Activated CD4-positive, alpha-beta T cell treated with anti-CD3 and anti-CD28 coated beads, Interleukin-2, amount 10 ng/mL, durations not matched to agents 24 days and 14 days (primary cell): ENCODE measurements at regions not wholly inside any gene's neighbourhood (a gene's known extent, or its start where the extent isn't known, plus 50 kb on each side); places are given as distances from the start of the nearest gene placed in this dataset.

Experiments
- DNase-seq: peaks from one replicate; pipeline ENCODE4 v3.0.0; 2022
- H3K27ac Mint-ChIP-seq: one replicate; pipeline ENCODE4 v1.8.0; 2022; ENCODE audit warnings: mild to moderate bottlenecking, mixed read lengths
- H3K27me3 Mint-ChIP-seq: one replicate; pipeline ENCODE4 v1.8.0; 2022; ENCODE audit warnings: mixed read lengths
- H3K36me3 Mint-ChIP-seq: one replicate; pipeline ENCODE4 v1.8.0; 2022; ENCODE audit warnings: low read depth, mild to moderate bottlenecking, mixed read lengths
- H3K4me1 Mint-ChIP-seq: one replicate; pipeline ENCODE4 v1.8.0; 2021; ENCODE audit warnings: mixed read lengths
- H3K4me3 Mint-ChIP-seq: one replicate; pipeline ENCODE4 v1.8.0; 2022; ENCODE audit warnings: mild to moderate bottlenecking, moderate library complexity, mixed read lengths
- H3K9me3 Mint-ChIP-seq: one replicate; pipeline ENCODE4 v1.8.0; 2021; ENCODE audit warnings: mixed read lengths
- intact Hi-C: fragments of 100-400 bp; cut with micrococcal nuclease; formaldehyde crosslinking; loops from one replicate; pipeline ENCODE4 v1.15.1; 2023

DNA sequence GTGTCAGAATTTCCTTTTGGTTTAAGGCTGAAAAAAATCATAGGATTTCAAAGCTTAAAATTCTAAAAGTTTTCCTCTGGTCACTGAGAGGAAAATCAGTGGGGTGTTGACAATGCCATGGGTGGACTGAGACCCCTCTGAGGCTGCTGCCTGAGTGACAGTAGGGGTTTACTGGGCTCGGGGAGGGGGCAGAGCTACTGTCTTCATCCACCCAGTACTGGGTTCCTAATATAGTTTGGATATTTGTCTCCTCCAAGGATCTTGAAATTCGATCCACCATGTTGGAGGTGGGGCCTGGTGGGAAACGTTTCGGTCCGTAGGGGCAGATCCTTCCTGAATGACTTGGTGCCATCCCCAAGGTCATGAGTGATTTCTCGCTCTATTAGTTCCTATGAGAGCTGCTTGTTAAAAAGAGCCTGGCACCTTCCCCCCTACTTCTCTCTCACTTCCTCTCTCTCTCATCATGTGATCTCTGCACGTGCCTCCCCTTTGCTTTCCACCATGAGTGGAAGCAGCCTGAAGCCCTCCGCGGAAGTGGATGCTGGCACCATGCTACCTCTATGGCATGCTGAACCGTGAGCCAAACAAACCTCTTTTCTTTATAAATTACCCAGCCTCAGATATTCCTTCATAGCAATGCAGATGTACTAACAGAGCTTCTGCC is 72.3 kb downstream of the MAP10 start:
- Mint-ChIP-seq H3K36me3 (no peaks in the 10 kb centered on the region), H3K27me3 (no peaks in the 10 kb centered on the region), H3K27ac (peak overlapping the region; percentile 74), H3K4me1 (peaks cover 11% of the 10 kb centered on the region), H3K4me3 (no peak overlapping the region), H3K9me3 (peaks cover 7% of the 10 kb centered on the region)
- DNase-seq = no peak
- intact Hi-C loops = loop anchor here (2.0 kb wide), 1 partner anchor 47 kb away; no protein-coding TSS in a partner anchor

DNA sequence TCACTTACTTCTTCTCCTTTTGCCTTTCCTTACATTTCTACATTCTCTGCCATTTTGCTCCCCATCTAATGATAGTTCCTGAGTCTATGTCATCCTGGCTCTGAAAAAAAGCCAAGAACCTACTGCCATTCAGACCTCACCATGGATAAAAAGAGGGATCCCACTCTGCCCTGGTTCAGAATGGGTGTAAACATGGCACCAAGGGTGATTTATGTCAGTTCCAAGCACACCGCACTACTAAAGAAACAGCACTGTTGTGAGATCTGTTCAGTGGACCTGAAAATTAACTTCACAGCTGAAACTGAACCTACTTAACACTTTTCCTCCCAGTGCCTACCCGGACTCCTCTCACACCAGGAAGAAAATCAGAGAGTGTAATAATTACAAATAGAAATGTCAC is 72.3 kb upstream of the NTPCR start:
- Mint-ChIP-seq H3K9me3 (peaks cover 7% of the 10 kb centered on the region), H3K4me1 (peaks cover 11% of the 10 kb centered on the region), H3K27ac (no peak overlapping the region), H3K4me3 (no peak overlapping the region), H3K27me3 (no peaks in the 10 kb centered on the region), H3K36me3 (no peaks in the 10 kb centered on the region)
- intact Hi-C loops = no loop called here
- no peak for DNase-seq

DNA sequence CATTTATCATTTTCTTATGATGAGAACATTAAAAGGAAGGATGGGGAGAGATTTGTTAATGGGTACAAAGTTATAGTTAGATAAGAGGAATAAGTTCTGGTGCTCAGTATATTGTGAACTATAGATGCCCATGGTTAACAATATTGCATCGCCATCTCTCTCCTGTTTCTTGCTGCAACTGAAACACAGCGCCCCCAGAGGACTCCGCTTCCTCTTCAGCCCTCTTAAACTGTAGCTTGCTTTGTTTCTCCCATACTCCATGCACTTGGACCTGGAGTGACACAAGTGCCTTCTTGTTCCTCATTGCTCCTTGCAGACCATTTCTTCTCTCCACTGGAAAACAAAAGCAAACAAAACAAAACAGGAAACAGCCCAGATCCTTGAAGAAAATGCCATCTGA is 70.1 kb upstream of the NTPCR start:
- no peaks in the 10 kb centered on the region for H3K27me3 Mint-ChIP-seq
- H3K4me1 Mint-ChIP-seq = peaks cover 11% of the 10 kb centered on the region
- DNase-seq = no peak
- no peaks in the 10 kb centered on the region for H3K36me3 Mint-ChIP-seq
- H3K27ac Mint-ChIP-seq = no peak overlapping the region
- H3K9me3 Mint-ChIP-seq = peaks cover 7% of the 10 kb centered on the region
- intact Hi-C loops = no loop called here
- no peak overlapping the region for H3K4me3 Mint-ChIP-seq

DNA sequence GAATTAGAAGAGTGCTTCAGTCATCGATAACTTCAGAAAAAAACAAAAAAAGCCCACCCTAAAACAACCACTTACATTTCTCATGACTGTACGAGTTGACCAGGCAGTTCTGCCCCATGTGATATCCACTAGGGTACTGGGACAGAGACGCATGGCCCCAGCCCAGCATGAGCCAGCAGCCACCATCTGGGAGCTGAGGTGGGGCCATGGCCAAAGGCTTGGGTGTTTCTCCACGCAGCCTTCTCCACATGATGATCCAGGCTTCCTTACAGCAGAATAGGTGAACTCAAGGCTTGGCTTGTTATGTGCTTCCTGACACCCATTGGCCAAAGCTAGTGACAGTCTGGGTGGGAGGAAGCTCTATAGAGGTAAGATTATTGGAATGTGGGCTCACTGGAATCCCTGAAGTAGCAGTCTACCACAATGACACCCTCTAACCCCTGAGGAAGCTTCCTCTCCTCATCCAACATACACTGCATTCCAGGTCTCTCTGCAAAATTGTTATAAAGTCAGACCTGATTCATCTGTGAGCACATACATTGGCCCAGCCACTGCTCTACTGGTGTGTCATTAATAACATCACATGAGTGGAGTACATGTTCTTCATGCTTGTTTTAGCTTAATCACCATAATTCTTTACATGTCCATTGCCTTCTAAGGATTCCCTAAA is 66.3 kb upstream of the NTPCR start:
- no peaks in the 10 kb centered on the region for H3K4me1 Mint-ChIP-seq
- peaks cover 8% of the 10 kb centered on the region for H3K27me3 Mint-ChIP-seq
- DNase-seq = no peak
- H3K9me3 Mint-ChIP-seq = peaks cover 4% of the 10 kb centered on the region
- no peaks in the 10 kb centered on the region for H3K36me3 Mint-ChIP-seq
- no peak overlapping the region for H3K27ac Mint-ChIP-seq
- no peak overlapping the region for H3K4me3 Mint-ChIP-seq
- intact Hi-C loops = no loop called here

DNA sequence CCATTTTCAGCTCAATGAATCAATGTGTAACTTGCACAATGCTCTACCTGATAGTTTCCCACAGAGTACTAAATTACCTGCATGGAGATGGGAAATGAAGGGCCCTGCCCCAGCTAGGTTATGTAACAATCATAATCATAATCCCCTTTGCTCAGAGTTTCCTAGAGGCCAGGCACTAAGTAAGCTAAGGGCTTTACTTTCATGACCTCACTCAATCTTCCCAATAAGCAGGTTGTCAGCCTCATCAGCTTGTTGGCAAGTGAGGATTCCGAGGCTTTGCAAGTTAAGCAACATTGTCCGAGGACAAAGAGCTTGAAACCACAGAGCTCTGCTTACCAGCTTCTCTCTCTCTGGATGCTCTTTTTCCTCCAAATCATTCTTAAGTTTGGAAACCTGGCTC is 64.1 kb upstream of the NTPCR start:
- peaks cover 8% of the 10 kb centered on the region for H3K27me3 Mint-ChIP-seq
- no peak overlapping the region for H3K27ac Mint-ChIP-seq
- H3K4me1 Mint-ChIP-seq = peaks cover 6% of the 10 kb centered on the region

DNA sequence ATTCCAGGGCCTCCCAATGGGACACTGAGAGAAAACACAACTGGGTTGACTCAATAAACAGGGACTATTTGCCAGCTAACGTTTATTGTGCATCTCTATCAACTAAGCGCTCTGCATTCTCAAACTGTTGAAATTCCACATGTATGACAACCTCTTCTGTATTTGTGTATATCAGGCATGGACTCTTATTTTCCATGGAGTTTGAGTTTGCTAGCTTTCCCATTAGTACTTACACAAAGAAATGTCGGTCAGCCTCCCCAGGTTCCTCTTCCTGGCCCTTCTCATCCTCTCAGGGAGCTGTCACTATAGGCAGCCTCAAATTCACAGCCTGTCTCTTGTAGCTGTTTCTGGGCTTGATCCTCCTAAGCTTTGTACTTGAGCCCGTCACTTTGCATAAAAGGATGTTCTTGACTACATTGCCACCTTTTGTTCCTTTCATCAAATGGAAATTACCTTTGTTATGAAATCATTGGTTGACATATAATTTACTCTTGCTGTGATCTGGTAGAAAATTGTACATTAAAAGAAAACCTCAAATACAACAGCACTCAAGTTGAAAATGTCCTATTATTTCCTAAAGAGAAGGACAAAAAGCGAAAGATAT is 60.0 kb upstream of the NTPCR start:
- Mint-ChIP-seq H3K9me3 (peaks cover 16% of the 10 kb centered on the region), H3K27me3 (peaks cover 8% of the 10 kb centered on the region), H3K4me1 (peaks cover 8% of the 10 kb centered on the region), H3K27ac (peak overlapping the region; percentile 7), H3K4me3 (no peak overlapping the region), H3K36me3 (no peaks in the 10 kb centered on the region)
- DNase-seq = no peak
- intact Hi-C loops = loop anchor here (5.0 kb wide), 1 partner anchor 62 kb away; the partner anchor contains the start of gene NTPCR

More for the DNA sequence above, 64.1 kb upstream of the NTPCR start:
- Mint-ChIP-seq H3K9me3 (no peaks in the 10 kb centered on the region), H3K4me3 (no peak overlapping the region), H3K36me3 (no peaks in the 10 kb centered on the region)
- intact Hi-C loops = no loop called here
- DNase-seq = no peak

DNA sequence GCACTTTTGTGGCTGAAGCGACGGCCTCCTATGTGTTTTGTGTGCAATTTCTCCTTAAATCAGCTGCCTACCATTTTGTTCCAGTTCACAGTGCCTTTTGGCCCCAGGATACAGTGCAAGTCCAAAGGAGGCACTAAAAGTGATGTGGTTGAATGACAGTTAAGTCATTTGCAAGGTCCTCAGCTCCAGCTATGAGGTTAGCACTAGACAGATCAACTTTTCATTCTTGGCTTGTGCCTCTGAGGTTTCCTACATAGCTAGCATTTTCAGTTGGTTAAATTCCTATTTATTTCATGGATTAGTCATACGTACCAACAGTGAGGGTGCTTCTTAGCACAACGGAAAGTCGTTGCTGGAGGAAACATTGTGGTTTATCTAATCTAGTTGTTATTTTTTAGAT is 59.3 kb upstream of the NTPCR start:
- intact Hi-C loops = loop anchor here (1.0 to 5.0 kb wide), 2 partner anchors 15 to 61 kb away; partner anchors contain the start of gene NTPCR
- Mint-ChIP-seq H3K4me3 (no peak overlapping the region), H3K27me3 (peaks cover 8% of the 10 kb centered on the region), H3K9me3 (peaks cover 16% of the 10 kb centered on the region), H3K27ac (no peak overlapping the region), H3K4me1 (peaks cover 8% of the 10 kb centered on the region), H3K36me3 (no peaks in the 10 kb centered on the region)
- DNase-seq = no peak

DNA sequence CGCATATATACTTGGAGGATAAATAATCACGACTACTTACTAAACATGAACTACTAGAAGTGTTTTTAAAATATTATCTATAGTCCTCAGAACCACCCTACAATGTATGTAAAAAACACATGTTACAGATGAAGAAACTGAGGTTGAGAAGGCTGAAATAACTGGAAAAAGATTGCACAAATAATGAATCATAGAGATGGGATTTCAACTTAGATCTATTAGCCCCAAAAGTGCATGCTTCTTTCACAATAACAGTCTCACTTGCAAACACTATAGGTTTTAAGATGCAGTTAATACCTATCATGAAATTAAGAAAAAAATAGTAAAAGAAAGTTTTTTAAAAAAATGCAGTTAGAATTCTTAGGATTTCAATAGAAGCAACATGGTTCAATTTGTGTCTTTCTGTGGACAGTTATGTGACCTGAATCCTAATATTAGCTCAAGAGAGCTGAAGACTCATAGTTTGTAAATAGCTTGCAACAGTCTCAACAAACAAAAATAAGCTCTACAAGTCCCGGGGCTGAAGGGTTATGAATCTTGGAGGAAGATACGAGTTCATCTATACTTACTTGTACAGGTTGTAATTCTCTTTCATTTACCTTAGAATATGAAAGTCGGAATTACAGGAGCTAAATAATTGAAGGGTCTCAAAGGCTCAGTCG is 58.6 kb upstream of the NTPCR start:
- intact Hi-C loops = loop anchor here (1.0 to 5.0 kb wide), 2 partner anchors 15 to 61 kb away; partner anchors contain the start of gene NTPCR
- Mint-ChIP-seq H3K36me3 (no peaks in the 10 kb centered on the region), H3K27ac (no peak overlapping the region), H3K4me3 (no peak overlapping the region), H3K4me1 (peaks cover 8% of the 10 kb centered on the region), H3K9me3 (peaks cover 16% of the 10 kb centered on the region), H3K27me3 (peaks cover 7% of the 10 kb centered on the region)
- DNase-seq = no peak

DNA sequence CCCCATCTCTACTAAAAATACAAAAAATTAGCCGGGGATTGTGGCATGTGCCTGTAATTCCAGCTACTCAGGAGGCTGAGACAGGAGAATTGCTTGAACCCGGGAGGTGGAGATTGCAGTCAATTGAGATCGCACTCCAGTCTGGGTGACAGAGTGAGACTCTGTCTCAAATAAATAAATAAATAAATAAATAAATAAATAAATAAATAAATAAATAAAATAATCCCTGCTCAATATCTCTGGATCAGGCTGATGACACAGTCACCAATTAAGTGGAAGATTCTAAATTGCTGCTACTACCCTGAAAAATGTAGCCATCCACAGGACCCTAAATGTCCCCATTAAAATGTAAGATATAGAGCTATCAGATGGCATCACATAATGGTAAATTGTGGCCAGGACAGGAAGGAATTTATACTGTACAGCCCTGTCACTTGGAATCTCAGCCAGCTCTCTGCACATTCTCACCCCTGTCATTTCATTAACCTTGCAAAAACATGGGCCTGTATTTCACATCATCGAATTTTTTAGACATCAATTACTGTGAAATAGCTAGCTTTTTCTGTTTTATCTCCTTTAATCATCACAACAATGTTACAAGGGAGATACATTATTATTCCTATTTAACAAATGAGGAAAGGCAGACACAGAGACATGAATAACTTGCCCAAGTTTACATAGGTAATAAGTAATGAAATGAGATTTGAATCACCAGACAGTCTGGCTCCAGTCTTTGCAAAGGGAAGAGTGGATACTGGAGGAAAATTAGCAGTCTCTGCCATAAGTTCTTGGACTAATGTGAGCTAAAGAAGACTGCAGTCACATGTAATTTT is 56.7 kb upstream of the NTPCR start:
- H3K4me3 Mint-ChIP-seq = no peak overlapping the region
- H3K27me3 Mint-ChIP-seq = peaks cover 3% of the 10 kb centered on the region
- H3K4me1 Mint-ChIP-seq = peaks cover 8% of the 10 kb centered on the region
- H3K27ac Mint-ChIP-seq = no peak overlapping the region
- H3K36me3 Mint-ChIP-seq = no peaks in the 10 kb centered on the region
- DNase-seq = no peak
- H3K9me3 Mint-ChIP-seq = peaks cover 16% of the 10 kb centered on the region
- intact Hi-C loops = loop anchor here (5.0 kb wide), 1 partner anchor 59 kb away; the partner anchor contains the start of gene NTPCR

DNA sequence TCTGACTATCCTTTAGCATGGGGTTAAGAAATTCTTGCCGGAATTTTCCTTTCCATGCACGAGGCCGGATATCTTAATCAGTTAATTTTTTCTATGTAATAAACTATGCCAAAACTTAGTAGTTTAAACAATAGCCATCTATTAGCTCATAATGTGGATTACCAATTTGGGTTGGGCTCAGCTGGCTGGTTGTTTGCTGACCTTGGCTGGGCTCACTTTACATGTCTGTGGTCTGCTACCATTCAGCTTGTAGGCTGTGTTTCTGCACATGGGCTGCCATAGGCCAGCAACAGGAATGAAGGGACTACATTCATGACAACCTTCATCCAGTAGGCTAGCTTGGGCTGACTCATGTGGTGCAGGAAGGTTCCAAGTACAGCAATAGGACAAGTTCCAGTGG is 56.0 kb upstream of the NTPCR start:
- no peak overlapping the region for H3K4me3 Mint-ChIP-seq
- H3K4me1 Mint-ChIP-seq = peaks cover 8% of the 10 kb centered on the region
- intact Hi-C loops = loop anchor here (5.0 kb wide), 1 partner anchor 58 kb away; the partner anchor contains the start of gene NTPCR
- no peak for DNase-seq
- no peak overlapping the region for H3K27ac Mint-ChIP-seq
- H3K27me3 Mint-ChIP-seq = no peaks in the 10 kb centered on the region
- peaks cover 1% of the 10 kb centered on the region for H3K36me3 Mint-ChIP-seq
- peaks cover 19% of the 10 kb centered on the region for H3K9me3 Mint-ChIP-seq

DNA sequence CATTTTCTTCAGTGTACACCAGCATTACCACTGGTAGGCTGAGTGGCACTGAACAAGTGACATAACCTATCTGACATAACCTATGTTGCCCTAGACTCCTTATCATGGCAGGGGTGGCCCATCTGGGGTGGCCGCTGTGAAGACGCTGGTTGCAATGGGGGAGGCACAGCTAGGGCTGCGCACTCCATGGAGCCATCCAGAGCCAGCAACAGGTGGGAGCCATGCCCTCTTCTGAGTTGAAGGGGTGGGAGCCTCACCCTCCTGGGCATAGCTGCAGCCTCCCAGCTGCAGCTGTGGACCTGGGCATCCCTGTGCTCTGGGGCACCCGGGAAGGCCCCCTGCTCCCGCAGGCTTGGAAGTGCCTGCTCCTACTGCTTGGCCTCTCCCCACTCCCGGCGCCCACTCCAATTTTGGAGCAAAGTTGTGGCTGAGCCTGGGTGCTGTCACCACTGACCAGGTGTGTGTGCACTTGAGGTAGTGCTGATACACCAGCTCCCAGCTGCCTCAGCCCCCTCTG is 52.4 kb upstream of the NTPCR start:
- Mint-ChIP-seq H3K9me3 (peaks cover 12% of the 10 kb centered on the region), H3K36me3 (peaks cover 1% of the 10 kb centered on the region), H3K27ac (no peak overlapping the region), H3K4me1 (peaks cover 19% of the 10 kb centered on the region), H3K27me3 (no peaks in the 10 kb centered on the region), H3K4me3 (no peak overlapping the region)
- intact Hi-C loops = no loop called here
- no peak for DNase-seq

DNA sequence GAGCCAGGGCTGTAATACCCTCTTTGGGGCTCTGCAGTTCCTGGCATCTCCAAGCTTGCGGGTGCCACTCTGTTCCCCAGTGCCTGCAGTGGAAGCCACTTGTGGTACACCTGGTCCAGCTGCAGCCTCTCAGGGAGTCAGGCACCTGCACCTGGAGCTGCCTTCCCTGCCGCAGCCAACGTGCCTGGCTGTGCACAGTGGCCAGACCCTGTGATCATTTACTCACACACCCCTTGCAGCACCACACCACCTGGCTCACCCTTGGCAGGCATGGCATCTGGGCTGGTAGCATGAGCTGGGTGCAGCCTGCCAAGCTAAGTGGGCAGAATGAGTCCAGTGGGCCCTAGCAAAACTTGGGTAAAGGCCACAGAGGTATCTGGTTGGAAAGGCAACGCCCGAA is 51.1 kb upstream of the NTPCR start:
- Mint-ChIP-seq H3K27ac (no peak overlapping the region), H3K27me3 (no peaks in the 10 kb centered on the region), H3K9me3 (peaks cover 7% of the 10 kb centered on the region), H3K4me3 (no peak overlapping the region), H3K36me3 (peaks cover 1% of the 10 kb centered on the region), H3K4me1 (peaks cover 19% of the 10 kb centered on the region)
- intact Hi-C loops = no loop called here
- no peak for DNase-seq

DNA sequence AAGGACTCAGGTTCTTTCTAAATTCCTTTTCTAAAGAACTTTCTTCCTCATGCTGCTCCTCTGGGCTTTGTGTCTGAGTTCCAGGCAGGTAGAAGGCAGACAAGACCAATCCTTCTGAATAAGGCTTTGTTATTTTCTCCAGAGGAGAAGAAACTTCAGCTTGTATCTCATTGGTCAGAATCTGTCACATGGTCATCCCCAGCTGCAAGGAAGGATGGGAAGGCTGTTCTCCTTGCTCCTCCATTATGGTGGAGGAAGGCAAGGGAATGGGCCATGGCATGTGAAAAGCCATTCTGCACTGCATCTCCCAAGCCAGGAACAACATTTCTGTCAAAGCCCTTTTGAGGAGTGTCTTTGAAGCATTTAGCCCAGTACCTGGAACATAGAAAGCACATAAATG is 50.6 kb upstream of the NTPCR start:
- Mint-ChIP-seq H3K36me3 (peaks cover 1% of the 10 kb centered on the region), H3K27me3 (no peaks in the 10 kb centered on the region), H3K9me3 (peaks cover 4% of the 10 kb centered on the region), H3K27ac (no peak overlapping the region), H3K4me1 (peaks cover 25% of the 10 kb centered on the region), H3K4me3 (no peak overlapping the region)
- intact Hi-C loops = no loop called here
- DNase-seq = no peak
